Activated CD4-positive, alpha-beta T cell treated with anti-CD3 and anti-CD28 coated beads, Interleukin-2, Interleukin-4, amounts not matched to agents 100 ng/mL and 50 ng/mL, durations not matched to agents 16 hours and 8 hours (primary cell): ENCODE measurements at regions not wholly inside any gene's neighbourhood (a gene's known extent, or its start where the extent isn't known, plus 50 kb on each side); places are given as distances from the start of the nearest gene placed in this dataset.
"Not testable (repeated sequence)": the region's sequence is repeated elsewhere in the genome, so short reads cannot be mapped to it uniquely, and the experiment has no call there.

Source experiments
- DNase-seq: peaks from one replicate; pipeline ENCODE4 v3.0.0-alpha.2; 2020; ENCODE audit warnings: low spot score

- DNase-seq, result no peak
Observed at GRCh38 chr2:3036432-3037125, 341.0 kb downstream of the EIPR1 start.

GRCh38 chr2:3035385-3036050 lies 342.1 kb downstream of the EIPR1 start:
- DNase-seq, result no peak

GRCh38 chr2:3034856-3035255 lies 342.8 kb downstream of the EIPR1 start:
- DNase-seq, result no peak

- no peak for DNase-seq
Observed at GRCh38 chr2:3034396-3034795, 343.2 kb downstream of the EIPR1 start.

- DNase-seq, result no peak
Observed at GRCh38 chr2:3033315-3033714, 344.3 kb downstream of the EIPR1 start.

- not testable (repeated sequence) for DNase-seq
Observed at GRCh38 chr2:3030791-3031190, 346.8 kb downstream of the EIPR1 start.

- DNase-seq, result no peak
Observed at GRCh38 chr2:3025984-3026383, 351.6 kb downstream of the EIPR1 start.

GRCh38 chr2:3025261-3025660 lies 352.4 kb downstream of the EIPR1 start:
- no peak for DNase-seq

- no peak for DNase-seq
Observed at GRCh38 chr2:3024401-3024935, 353.1 kb downstream of the EIPR1 start.

- no peak for DNase-seq
Observed at GRCh38 chr2:3023531-3023930, 354.1 kb downstream of the EIPR1 start.

- no peak for DNase-seq
Observed at GRCh38 chr2:3022841-3023372, 354.7 kb downstream of the EIPR1 start.

- DNase-seq, result no peak
Observed at GRCh38 chr2:3021720-3022119, 355.9 kb downstream of the EIPR1 start.

GRCh38 chr2:3010001-3010400 lies 367.6 kb downstream of the EIPR1 start:
- no peak for DNase-seq

- no peak for DNase-seq
Observed at GRCh38 chr2:3009483-3009882, 368.1 kb downstream of the EIPR1 start.

GRCh38 chr2:3009005-3009404 lies 368.6 kb downstream of the EIPR1 start:
- no peak for DNase-seq

- no peak for DNase-seq
Observed at GRCh38 chr2:3008561-3008960, 369.1 kb downstream of the EIPR1 start.

- no peak for DNase-seq
Observed at GRCh38 chr2:3007135-3007534, 370.5 kb downstream of the EIPR1 start.

- no peak for DNase-seq
Observed at GRCh38 chr2:3005859-3006501, 371.6 kb downstream of the EIPR1 start.

- no peak for DNase-seq
Observed at GRCh38 chr2:3001615-3002560, 375.7 kb downstream of the EIPR1 start.

GRCh38 chr2:3000968-3001367 lies 376.6 kb downstream of the EIPR1 start:
- DNase-seq, result no peak

- DNase-seq, result no peak
Observed at GRCh38 chr2:3000125-3000524, 377.5 kb downstream of the EIPR1 start.

- no peak for DNase-seq
Observed at GRCh38 chr2:2998971-2999370, 378.6 kb downstream of the EIPR1 start.
